ENCODE measurements at regions not wholly inside any gene's neighbourhood (a gene's known extent, or its start where the extent isn't known, plus 50 kb on each side); places are given as distances from the start of the nearest gene placed in this dataset.

GRCh38 chr16:64149756-64150155 is 972.1 kb downstream of the CDH11 start:
- TF ChIP-seq, protein P1, sequence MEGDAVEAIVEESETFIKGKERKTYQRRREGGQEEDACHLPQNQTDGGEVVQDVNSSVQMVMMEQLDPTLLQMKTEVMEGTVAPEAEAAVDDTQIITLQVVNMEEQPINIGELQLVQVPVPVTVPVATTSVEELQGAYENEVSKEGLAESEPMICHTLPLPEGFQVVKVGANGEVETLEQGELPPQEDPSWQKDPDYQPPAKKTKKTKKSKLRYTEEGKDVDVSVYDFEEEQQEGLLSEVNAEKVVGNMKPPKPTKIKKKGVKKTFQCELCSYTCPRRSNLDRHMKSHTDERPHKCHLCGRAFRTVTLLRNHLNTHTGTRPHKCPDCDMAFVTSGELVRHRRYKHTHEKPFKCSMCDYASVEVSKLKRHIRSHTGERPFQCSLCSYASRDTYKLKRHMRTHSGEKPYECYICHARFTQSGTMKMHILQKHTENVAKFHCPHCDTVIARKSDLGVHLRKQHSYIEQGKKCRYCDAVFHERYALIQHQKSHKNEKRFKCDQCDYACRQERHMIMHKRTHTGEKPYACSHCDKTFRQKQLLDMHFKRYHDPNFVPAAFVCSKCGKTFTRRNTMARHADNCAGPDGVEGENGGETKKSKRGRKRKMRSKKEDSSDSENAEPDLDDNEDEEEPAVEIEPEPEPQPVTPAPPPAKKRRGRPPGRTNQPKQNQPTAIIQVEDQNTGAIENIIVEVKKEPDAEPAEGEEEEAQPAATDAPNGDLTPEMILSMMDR (IDR thresholded peaks at IDR 0.05; ENCODE audit: low read length), result no peak
- TF ChIP-seq EZH2phosphoT487 (IDR thresholded peaks at IDR 0.05; ENCODE audit: low read length) (no peak), EZH2 (optimal IDR thresholded peaks at IDR 0.05; ENCODE audit: low read depth, low read length) (no peak)
